WTC11 (cell line): ENCODE measurements at regions not wholly inside any gene's neighbourhood (a gene's known extent, or its start where the extent isn't known, plus 50 kb on each side); places are given as distances from the start of the nearest gene placed in this dataset.

Experiments
- ATAC-seq: fragments of 200-7000 bp; cut with Tn5 transposase; 2 replicates; pipeline ENCODE4 v1.10.0; 2021; ENCODE audit warnings: mild to moderate bottlenecking, moderate library complexity
- CTCF ChIA-PET: fragments of 300-600 bp; sonication (Branson Sonifier 250); formaldehyde crosslinking; loops from one replicate; lab custom pipeline; 2021; ENCODE audit warnings: antibody characterized with exemption; lab: Charles Lee
- POLR2A ChIA-PET: fragments of 350-600 bp; sonication (Branson Sonifier 250); formaldehyde crosslinking; loops from one replicate; lab custom pipeline; 2021; ENCODE audit warnings: antibody characterized with exemption; lab: Charles Lee
- DNase-seq: peaks from one replicate; pipeline ENCODE4 v3.0.0; 2021; ENCODE audit warnings: low spot score
- H3K27ac Mint-ChIP-seq: 2 replicates; pipeline ENCODE4 v1.8.0; 2021; ENCODE audit warnings: mixed read lengths
- H3K27me3 Mint-ChIP-seq: 2 replicates; pipeline ENCODE4 v1.8.0; 2021; ENCODE audit warnings: low read depth, mild to moderate bottlenecking, moderate library complexity, mixed read lengths
- H3K36me3 Mint-ChIP-seq: 2 replicates; pipeline ENCODE4 v1.8.0; 2021; ENCODE audit warnings: mixed read lengths
- H3K4me1 Mint-ChIP-seq: 2 replicates; pipeline ENCODE4 v1.8.0; 2022; ENCODE audit warnings: mixed read lengths
- H3K4me3 Mint-ChIP-seq: 2 replicates; pipeline ENCODE4 v1.8.0; 2021; ENCODE audit warnings: mild to moderate bottlenecking, moderate library complexity, mixed read lengths
- H3K9me3 Mint-ChIP-seq: 2 replicates; pipeline ENCODE4 v1.8.0; 2021; ENCODE audit warnings: mixed read lengths
- ARID4B ChIP-seq: sonication (generic); formaldehyde crosslinking; IDR thresholded peaks from 2 replicates; pipeline ENCODE4 v1.8.0; 2023; ENCODE audit warnings: missing genetic modification reagents, mild to moderate bottlenecking, borderline replicate concordance
- ATF1 ChIP-seq: sonication (generic); formaldehyde crosslinking; IDR thresholded peaks from 2 replicates; pipeline ENCODE4 v1.8.1; 2023; ENCODE audit warnings: mild to moderate bottlenecking, moderate library complexity, missing genetic modification reagents
- ATF6 ChIP-seq: sonication (generic); formaldehyde crosslinking; IDR thresholded peaks from 2 replicates; pipeline ENCODE4 v1.8.1; 2023; ENCODE audit warnings: mild to moderate bottlenecking, missing genetic modification reagents
- CDX4 ChIP-seq: fragments of 250-450 bp; sonication (Bioruptor Pico); IDR thresholded peaks from 2 replicates; pipeline ENCODE4 v1.9.0; 2021; ENCODE audit warnings: moderate library complexity, mild to moderate bottlenecking, inconsistent platforms, borderline replicate concordance
- CTCF ChIP-seq: fragments of 200-600 bp; IDR thresholded peaks from 2 replicates; pipeline ENCODE4 v1.8.0; 2022; ENCODE audit warnings: antibody characterized with exemption
- FOXK1 ChIP-seq: sonication (generic); formaldehyde crosslinking; IDR thresholded peaks from 2 replicates; pipeline ENCODE4 v1.8.0; 2022; ENCODE audit warnings: mild to moderate bottlenecking, moderate library complexity, missing genetic modification reagents
- FOXP4 ChIP-seq: sonication (generic); formaldehyde crosslinking; IDR thresholded peaks from 2 replicates; pipeline ENCODE4 v1.8.0; 2022; ENCODE audit warnings: mild to moderate bottlenecking, missing genetic modification reagents
- MLX ChIP-seq: sonication (generic); formaldehyde crosslinking; IDR thresholded peaks from 2 replicates; pipeline ENCODE4 v1.8.1; 2023; ENCODE audit warnings: mild to moderate bottlenecking, missing genetic modification reagents, moderate library complexity
- NR2C2 ChIP-seq: sonication (generic); formaldehyde crosslinking; IDR thresholded peaks from 2 replicates; pipeline ENCODE4 v1.8.0; 2022; ENCODE audit warnings: mild to moderate bottlenecking, missing genetic modification reagents
- SMAD3 ChIP-seq: sonication (generic); formaldehyde crosslinking; IDR thresholded peaks from 2 replicates; pipeline ENCODE4 v1.8.0; 2022; ENCODE audit warnings: missing genetic modification reagents, mild to moderate bottlenecking, borderline replicate concordance
- SMAD4 ChIP-seq: sonication (generic); formaldehyde crosslinking; IDR thresholded peaks from 2 replicates; pipeline ENCODE4 v1.8.0; 2022; ENCODE audit warnings: mild to moderate bottlenecking, missing genetic modification reagents
- ZNF281 ChIP-seq: sonication (generic); formaldehyde crosslinking; IDR thresholded peaks from 2 replicates; pipeline ENCODE4 v1.8.0; 2023; ENCODE audit warnings: mild to moderate bottlenecking, missing genetic modification reagents

- no peak for TF ChIP-seq ZNF281 (CRISPR knock-in tag)
These were observed 936.7 kb downstream of the BRD1 start (continued) for GRCh38 chr22:48890693-48891554.

- Mint-ChIP-seq H3K36me3 (no peaks in the 10 kb centered on the region), H3K27ac (no peak overlapping the region), H3K4me3 (no peak overlapping the region), H3K9me3 (no peaks in the 10 kb centered on the region), H3K4me1 (no peaks in the 10 kb centered on the region), H3K27me3 (peaks cover 5% of the 10 kb centered on the region)
- POLR2A ChIA-PET: no interaction called here
- CTCF ChIA-PET: no interaction called here
- DNase-seq (no peak), ATAC-seq (no peak)
- TF ChIP-seq MLX (no peak), ATF1 (CRISPR knock-in tag) (no peak), NR2C2 (CRISPR knock-in tag) (no peak), CDX4 (CRISPR knock-in tag) (no peak)
These were observed 937.6 kb downstream of the BRD1 start for GRCh38 chr22:48889887-48890692.

GRCh38 chr22:48889209-48889830, 938.4 kb downstream of the BRD1 start:
- Mint-ChIP-seq H3K4me3 (no peak overlapping the region), H3K9me3 (no peaks in the 10 kb centered on the region), H3K36me3 (no peaks in the 10 kb centered on the region), H3K27ac (no peak overlapping the region), H3K27me3 (peaks cover 5% of the 10 kb centered on the region), H3K4me1 (no peaks in the 10 kb centered on the region)
- DNase-seq: no peak
- ChIA-PET POLR2A (interaction anchor here (1.2 kb wide), 1 partner anchor 131 kb away, joined by 3 read pairs; no protein-coding TSS in a partner anchor), CTCF (interaction anchor here (0.5 kb wide), 1 partner anchor 31 kb away, joined by 3 read pairs; no protein-coding TSS in a partner anchor)
- ATAC-seq: no peak
- TF ChIP-seq ARID4B (no peak), SMAD4 (CRISPR knock-in tag) (no peak), FOXK1 (CRISPR knock-in tag) (no peak), SMAD3 (CRISPR knock-in tag) (no peak), ATF6 (no peak), CTCF (no peak), FOXP4 (CRISPR knock-in tag) (no peak)
